ENCODE measurements at regions not wholly inside any gene's neighbourhood (a gene's known extent, or its start where the extent isn't known, plus 50 kb on each side); places are given as distances from the start of the nearest gene placed in this dataset.

DNA sequence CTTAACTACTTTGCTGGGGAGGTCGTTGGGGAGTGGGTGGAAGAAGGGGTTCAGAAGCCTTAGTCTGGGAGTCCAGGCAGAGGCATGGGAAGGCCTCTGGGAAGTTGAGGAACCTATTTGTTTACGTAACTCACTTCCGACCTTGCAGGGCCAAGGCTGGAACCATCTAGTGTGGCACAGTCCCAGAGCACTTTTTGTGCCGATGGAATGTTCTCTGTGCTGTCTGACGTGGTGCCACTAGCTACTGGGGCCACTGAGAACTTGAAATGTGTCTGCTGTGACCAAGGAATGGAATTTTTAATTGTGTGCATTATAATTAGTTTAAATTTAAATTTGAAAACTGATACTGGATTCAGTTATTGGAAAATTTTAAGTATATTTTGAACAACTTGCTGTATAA is 139.7 kb downstream of the FAM161A start:
- ATAC-seq (ENCODE audit: low read depth in 2 of 2) (no peak), DNase-seq (no peak)
- H3K27ac Mint-ChIP-seq, result no peak overlapping the region
- no peak overlapping the region for H3K4me3 Mint-ChIP-seq
- H3K4me1 Mint-ChIP-seq, result no peaks in the 10 kb centered on the region
- peaks cover 2 to 4% (median 3%) of the 10 kb centered on the region in 3 donors for H3K27me3 Mint-ChIP-seq
- no peaks in the 10 kb centered on the region for H3K9me3 Mint-ChIP-seq
- H3K36me3 Mint-ChIP-seq, result no peaks in the 10 kb centered on the region

GRCh38 chr2:61713457-61713856 is 140.4 kb downstream of the FAM161A start:
- Mint-ChIP-seq H3K9me3 (no peaks in the 10 kb centered on the region), H3K4me3 (no peak overlapping the region), H3K27me3 (no peaks in the 10 kb centered on the region), H3K4me1 (no peaks in the 10 kb centered on the region), H3K27ac (no peak overlapping the region), H3K36me3 (no peaks in the 10 kb centered on the region)
- ATAC-seq (ENCODE audit: low read depth in 2 of 2) (no peak), DNase-seq (no peak)

- Mint-ChIP-seq H3K27ac (no peak overlapping the region), H3K4me1 (no peaks in the 10 kb centered on the region), H3K36me3 (no peaks in the 10 kb centered on the region), H3K9me3 (no peaks in the 10 kb centered on the region), H3K4me3 (no peak overlapping the region), H3K27me3 (no peaks in the 10 kb centered on the region)
- DNase-seq (no peak), ATAC-seq (ENCODE audit: low read depth in 2 of 2) (no peak)
Measured at GRCh38 chr2:61712060-61712459, 141.8 kb downstream of the FAM161A start.

GRCh38 chr2:61710711-61711110 is 143.1 kb downstream of the FAM161A start:
- Mint-ChIP-seq H3K9me3 (no peaks in the 10 kb centered on the region), H3K27ac (peak overlapping the region in 1 of 6 donors; percentile 49), H3K27me3 (no peaks in the 10 kb centered on the region), H3K4me3 (no peak overlapping the region), H3K36me3 (no peaks in the 10 kb centered on the region), H3K4me1 (no peaks in the 10 kb centered on the region)
- ATAC-seq (ENCODE audit: low read depth in 2 of 2) (no peak), DNase-seq (no peak)

DNA sequence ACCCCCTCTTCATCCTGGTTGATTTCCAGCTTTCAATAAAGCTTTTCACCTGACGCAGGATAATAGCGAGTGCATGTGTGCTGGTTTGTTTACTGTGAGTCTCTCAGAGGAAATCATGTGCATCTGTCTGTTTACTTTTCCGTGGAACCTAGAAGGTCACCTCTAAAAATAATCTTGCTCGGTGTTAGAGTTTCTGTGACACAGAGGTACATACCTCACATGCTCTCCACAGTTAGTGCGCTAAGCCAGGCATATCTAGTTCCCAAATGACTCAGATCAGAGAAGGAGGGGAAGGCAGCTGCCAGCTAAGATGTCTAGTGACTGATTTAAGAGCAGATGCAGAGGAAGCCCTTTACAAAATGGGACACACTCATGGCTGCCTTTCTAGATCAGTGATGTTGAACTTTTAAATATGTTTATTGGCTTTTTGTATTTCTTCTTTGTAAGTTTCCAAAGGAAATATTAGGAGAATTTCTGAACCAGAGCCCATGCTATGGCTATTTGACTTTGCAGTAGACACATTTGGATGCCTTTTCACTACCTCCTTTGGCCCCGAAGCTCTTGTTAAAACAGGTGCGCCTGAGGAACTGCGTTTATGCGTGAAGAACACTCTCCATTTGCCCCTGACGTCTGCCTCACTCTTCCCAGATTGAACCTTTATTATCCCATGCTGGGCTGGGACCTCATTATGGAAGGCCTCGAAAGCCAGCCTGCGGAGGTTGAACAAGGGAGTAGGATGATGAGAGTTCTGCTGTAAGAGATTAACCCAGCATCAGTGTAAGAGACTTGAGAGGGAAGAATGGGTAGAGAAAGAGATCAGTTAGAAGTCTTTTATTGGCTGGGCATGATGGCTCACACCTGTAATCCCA is 145.6 kb downstream of the FAM161A start:
- Mint-ChIP-seq H3K36me3 (no peaks in the 10 kb centered on the region), H3K27me3 (peaks cover 0 to 6% (median 0%) of the 10 kb centered on the region in 3 donors), H3K4me1 (no peaks in the 10 kb centered on the region), H3K9me3 (no peaks in the 10 kb centered on the region), H3K4me3 (no peak overlapping the region), H3K27ac (peak overlapping the region in 1 of 6 donors; percentile 42)
- ATAC-seq (ENCODE audit: low read depth in 2 of 2) (peak in 1 of 2 donors; percentile 40), DNase-seq (no peak)

GRCh38 chr2:61705625-61706024 is 148.2 kb downstream of the FAM161A start:
- H3K36me3 Mint-ChIP-seq, result no peaks in the 10 kb centered on the region
- no peak for ATAC-seq (ENCODE audit: low read depth in 2 of 2)
- no peak overlapping the region for H3K27ac Mint-ChIP-seq
- H3K4me1 Mint-ChIP-seq, result no peaks in the 10 kb centered on the region
- DNase-seq, result no peak
- no peak overlapping the region for H3K4me3 Mint-ChIP-seq
- no peaks in the 10 kb centered on the region for H3K9me3 Mint-ChIP-seq
- peaks cover 0 to 6% (median 0%) of the 10 kb centered on the region in 3 donors for H3K27me3 Mint-ChIP-seq

GRCh38 chr2:61704364-61704763 is 149.5 kb downstream of the FAM161A start:
- Mint-ChIP-seq H3K4me3 (no peak overlapping the region), H3K27me3 (peaks cover 0 to 6% (median 0%) of the 10 kb centered on the region in 3 donors), H3K36me3 (no peaks in the 10 kb centered on the region), H3K4me1 (no peaks in the 10 kb centered on the region), H3K27ac (no peak overlapping the region), H3K9me3 (no peaks in the 10 kb centered on the region)
- no peak for DNase-seq
- ATAC-seq (ENCODE audit: low read depth in 2 of 2), result no peak

GRCh38 chr2:61702088-61702467 is 151.8 kb downstream of the FAM161A start:
- Mint-ChIP-seq H3K4me3 (no peak overlapping the region), H3K27ac (no peak overlapping the region), H3K36me3 (no peaks in the 10 kb centered on the region), H3K4me1 (no peaks in the 10 kb centered on the region), H3K27me3 (peaks cover 0 to 6% (median 0%) of the 10 kb centered on the region in 3 donors), H3K9me3 (no peaks in the 10 kb centered on the region)
- no peak for DNase-seq
- no peak for ATAC-seq (ENCODE audit: low read depth in 2 of 2)

GRCh38 chr2:61700464-61700863 is 153.4 kb downstream of the FAM161A start:
- ATAC-seq (ENCODE audit: low read depth in 2 of 2), result no peak
- Mint-ChIP-seq H3K4me1 (peaks cover 0 to 1% (median under 1%) of the 10 kb centered on the region in 3 donors), H3K36me3 (no peaks in the 10 kb centered on the region), H3K27me3 (peaks cover 0 to 6% (median 0%) of the 10 kb centered on the region in 3 donors), H3K27ac (no peak overlapping the region), H3K9me3 (no peaks in the 10 kb centered on the region), H3K4me3 (no peak overlapping the region)
- no peak for DNase-seq

- H3K36me3 Mint-ChIP-seq, result no peaks in the 10 kb centered on the region
- peaks cover 11 to 20% (median 18%) of the 10 kb centered on the region in 3 donors for H3K4me1 Mint-ChIP-seq
- H3K27me3 Mint-ChIP-seq, result no peaks in the 10 kb centered on the region
- ATAC-seq (ENCODE audit: low read depth in 2 of 2), result peak; percentile 93 to 95
- H3K27ac Mint-ChIP-seq, result peak overlapping the region; percentile 67 to 97 (median 89)
- peak; percentile 83 for DNase-seq
- H3K9me3 Mint-ChIP-seq, result no peaks in the 10 kb centered on the region
- H3K4me3 Mint-ChIP-seq, result peak overlapping the region; percentile 86 to 98 (median 92)
Measured at GRCh38 chr2:61694312-61695274, 156.4 kb upstream of the XPO1 start.

DNA sequence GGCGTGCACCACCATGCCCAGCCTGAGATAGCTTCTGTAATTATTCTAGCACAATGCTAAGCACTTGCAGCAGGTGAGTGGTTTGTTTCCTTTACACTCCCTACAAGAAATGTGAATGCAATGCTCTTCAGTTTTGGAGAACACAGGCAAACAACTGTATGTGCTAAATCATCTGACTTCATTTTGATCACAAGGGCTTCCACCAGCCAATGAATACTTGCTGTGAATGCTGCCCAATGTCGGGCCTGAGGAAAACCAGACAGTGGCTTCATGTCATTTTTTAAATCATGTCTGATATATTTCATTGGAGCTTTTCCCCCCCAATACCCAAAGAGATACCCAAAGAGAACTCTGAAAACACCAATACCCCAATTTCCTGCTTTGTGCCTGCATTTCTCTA is 155.6 kb upstream of the XPO1 start:
- Mint-ChIP-seq H3K9me3 (no peaks in the 10 kb centered on the region), H3K4me1 (peaks cover 11 to 20% (median 18%) of the 10 kb centered on the region in 3 donors), H3K4me3 (peak overlapping the region; percentile 86 to 98 (median 92)), H3K27ac (peak overlapping the region in 3 of 6 donors; percentile 9 to 88 (median 86)), H3K36me3 (no peaks in the 10 kb centered on the region), H3K27me3 (no peaks in the 10 kb centered on the region)
- DNase-seq, result no peak
- no peak for ATAC-seq (ENCODE audit: low read depth in 2 of 2)

GRCh38 chr2:61690078-61690596 is 152.0 kb upstream of the XPO1 start:
- Mint-ChIP-seq H3K27me3 (no peaks in the 10 kb centered on the region), H3K4me3 (no peak overlapping the region), H3K9me3 (peaks cover 0 to 2% (median 0%) of the 10 kb centered on the region in 7 donors), H3K4me1 (peaks cover 7 to 17% (median 14%) of the 10 kb centered on the region in 3 donors), H3K36me3 (no peaks in the 10 kb centered on the region), H3K27ac (no peak overlapping the region)
- DNase-seq, result no peak
- ATAC-seq (ENCODE audit: low read depth in 2 of 2), result no peak

GRCh38 chr2:61689568-61689967 is 151.4 kb upstream of the XPO1 start:
- Mint-ChIP-seq H3K9me3 (peaks cover 0 to 2% (median 0%) of the 10 kb centered on the region in 7 donors), H3K4me1 (peaks cover 7 to 12% (median 11%) of the 10 kb centered on the region in 3 donors), H3K36me3 (no peaks in the 10 kb centered on the region), H3K4me3 (no peak overlapping the region), H3K27me3 (no peaks in the 10 kb centered on the region), H3K27ac (peak overlapping the region in 1 of 6 donors; percentile 33)
- DNase-seq (no peak), ATAC-seq (ENCODE audit: low read depth in 2 of 2) (no peak)
